Mesenchymal stem cell (in vitro differentiated cells and primary cell): ENCODE measurements at regions not wholly inside any gene's neighbourhood (a gene's known extent, or its start where the extent isn't known, plus 50 kb on each side); places are given as distances from the start of the nearest gene placed in this dataset.

Source experiments
- DNase-seq: peaks from one replicate; pipeline ENCODE4 v3.0.0-alpha.2; 2013
- H2AFZ ChIP-seq: one replicate; pipeline ENCODE4 v1.6.1; 2013; ENCODE audit warnings: low read depth, mild to moderate bottlenecking, control low read depth, inconsistent platforms, low read length, moderate library complexity
- H2AK5ac ChIP-seq: 2 replicates; pipeline ENCODE4 v1.6.1; 2013; ENCODE audit warnings: low read length, moderate library complexity, mild to moderate bottlenecking, inconsistent platforms; ENCODE audit not compliant: severe bottlenecking
- H2BK120ac ChIP-seq: one replicate; pipeline ENCODE4 v1.6.1; 2013; ENCODE audit warnings: low read depth, mild to moderate bottlenecking, inconsistent platforms, low read length, moderate library complexity
- H2BK12ac ChIP-seq, 2 experiments: one replicate each; pipeline ENCODE4 v1.6.1; 2013; ENCODE audit warnings: inconsistent platforms in 2 of 2, low read length in 2 of 2, mild to moderate bottlenecking in 2 of 2, moderate library complexity in 2 of 2, control low read depth in 1 of 2
- H2BK15ac ChIP-seq: one replicate; pipeline ENCODE4 v1.6.1; 2013; ENCODE audit warnings: mild to moderate bottlenecking, low read depth, inconsistent platforms; ENCODE audit not compliant: poor library complexity, severe bottlenecking
- H2BK5ac ChIP-seq: 2 replicates; pipeline ENCODE4 v1.6.1; 2013; ENCODE audit warnings: low read depth, mild to moderate bottlenecking, low read length, control low read depth, inconsistent platforms; ENCODE audit not compliant: poor library complexity, severe bottlenecking
- H3K14ac ChIP-seq, 2 experiments: one replicate each; pipeline ENCODE4 v1.6.1; 2013; ENCODE audit warnings: inconsistent platforms in 2 of 2, low read length in 2 of 2, control low read depth in 1 of 2, mild to moderate bottlenecking in 1 of 2, moderate library complexity in 1 of 2
- H3K18ac ChIP-seq, 2 experiments: one replicate each; pipeline ENCODE4 v1.6.1; 2013; ENCODE audit warnings: inconsistent platforms in 2 of 2, low read length in 2 of 2, control low read depth in 1 of 2, low read depth in 1 of 2, mild to moderate bottlenecking in 1 of 2
- H3K23ac ChIP-seq, 2 experiments: one replicate each; pipeline ENCODE4 v1.6.1; 2013; ENCODE audit warnings: inconsistent platforms in 2 of 2, low read length in 2 of 2, mild to moderate bottlenecking in 2 of 2, moderate library complexity in 2 of 2, control low read depth in 1 of 2
- H3K27ac ChIP-seq: 2 replicates; pipeline ENCODE4 v1.5.1; 2013; ENCODE audit warnings: mild to moderate bottlenecking, moderate library complexity, low read length, control low read depth, inconsistent platforms; ENCODE audit not compliant: poor library complexity, severe bottlenecking
- H3K27me3 ChIP-seq, 2 experiments: 2 replicates each; pipeline versions ENCODE4 v1.6.1 to v1.7.0; 2013; ENCODE audit warnings: low read length in 2 of 2, mild to moderate bottlenecking in 2 of 2, moderate library complexity in 2 of 2, control low read depth in 1 of 2, inconsistent platforms in 1 of 2; ENCODE audit not compliant: control insufficient read depth in 1 of 2, insufficient read depth in 1 of 2
- H3K36me3 ChIP-seq, 2 experiments: 2 replicates each; pipeline versions ENCODE4 v1.6.1 to v1.7.0; 2013; ENCODE audit warnings: low read length in 2 of 2, control low read depth in 1 of 2, inconsistent platforms in 1 of 2, low read depth in 1 of 2, mild to moderate bottlenecking in 1 of 2; ENCODE audit not compliant: insufficient read depth in 2 of 2, control insufficient read depth in 1 of 2
- H3K4ac ChIP-seq, 2 experiments: one replicate each; pipeline ENCODE4 v1.6.1; 2013; ENCODE audit warnings: inconsistent platforms in 2 of 2, low read length in 2 of 2, mild to moderate bottlenecking in 2 of 2, moderate library complexity in 2 of 2, control low read depth in 1 of 2, low read depth in 1 of 2
- H3K4me1 ChIP-seq: 2 replicates; pipeline ENCODE4 v1.6.1; 2013; ENCODE audit warnings: low read depth, low read length, control low read depth; ENCODE audit not compliant: control insufficient read depth, insufficient read depth
- H3K4me2 ChIP-seq: 2 replicates; pipeline ENCODE4 v1.6.1; 2013; ENCODE audit warnings: low read length, mild to moderate bottlenecking, inconsistent platforms; ENCODE audit not compliant: poor library complexity, severe bottlenecking
- H3K4me3 ChIP-seq, 2 experiments: 2 replicates each; pipeline versions ENCODE4 v1.5.1 to v1.7.0; 2013; ENCODE audit warnings: low read length in 2 of 2, mild to moderate bottlenecking in 2 of 2, control low read depth in 1 of 2, low read depth in 1 of 2; ENCODE audit not compliant: insufficient read depth in 1 of 2
- H3K79me1 ChIP-seq: replicated peaks from 2 replicates; pipeline ENCODE4 v1.6.1; 2013; ENCODE audit warnings: mild to moderate bottlenecking, control low read depth, low read length, inconsistent platforms; ENCODE audit not compliant: poor library complexity, severe bottlenecking
- H3K9ac ChIP-seq: 2 replicates; pipeline ENCODE4 v1.7.0; 2013; ENCODE audit warnings: mild to moderate bottlenecking, low read length, moderate library complexity
- H3K9me3 ChIP-seq: 2 replicates; pipeline ENCODE4 v1.7.0; 2013; ENCODE audit warnings: mild to moderate bottlenecking, low read length; ENCODE audit not compliant: control insufficient read depth
- H4K8ac ChIP-seq: one replicate; pipeline ENCODE4 v1.6.1; 2013; ENCODE audit warnings: inconsistent platforms, mild to moderate bottlenecking, low read length, moderate library complexity
- H4K91ac ChIP-seq: one replicate; pipeline ENCODE4 v1.6.1; 2013; ENCODE audit warnings: mild to moderate bottlenecking, low read length, inconsistent platforms
- WGBS: methylation state at CpG from one replicate; pipeline ENCODE4 v1.1.7; 2013; ENCODE audit warnings: mixed read lengths; 5-methylcytosine and 5-hydroxymethylcytosine counted together

DNA sequence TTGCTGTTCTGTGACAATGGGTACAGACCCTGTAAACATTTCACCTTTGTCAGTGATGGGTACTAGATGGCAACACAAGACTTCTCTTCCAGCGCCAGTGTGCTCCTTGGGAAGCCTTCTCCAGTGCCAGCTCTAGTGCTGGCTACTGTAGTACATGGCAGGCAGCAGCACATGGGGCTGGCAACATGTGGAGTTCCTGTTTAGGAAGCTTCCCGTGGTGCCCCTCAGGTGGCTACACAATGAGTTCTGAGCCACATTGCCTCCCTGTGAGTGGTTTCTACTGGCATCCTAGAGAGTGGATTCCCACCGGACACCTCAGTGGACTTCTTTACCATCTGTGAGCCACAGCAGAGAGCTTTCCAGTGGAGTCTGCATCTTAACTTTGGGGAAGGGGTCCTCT is 302.1 kb downstream of the CYRIA start:
- no peak overlapping the region for H3K18ac ChIP-seq
- WGBS = 56% methylated on average over 3 of the region's 3 CpGs
- no peak overlapping the region for H2AFZ ChIP-seq
- no peak overlapping the region for H3K4ac ChIP-seq
- no peak overlapping the region for H2BK15ac ChIP-seq
- no peaks in the 10 kb centered on the region for H3K79me1 ChIP-seq
- no peak overlapping the region for H3K4me2 ChIP-seq
- H4K91ac ChIP-seq = no peak overlapping the region
- no peak overlapping the region for H2BK12ac ChIP-seq
- no peaks in the 10 kb centered on the region for H3K27me3 ChIP-seq
- no peak overlapping the region for H2BK120ac ChIP-seq
- no peaks in the 10 kb centered on the region for H3K4me1 ChIP-seq
- no peak overlapping the region for H2AK5ac ChIP-seq
- no peaks in the 10 kb centered on the region for H3K36me3 ChIP-seq
- no peak overlapping the region for H3K9ac ChIP-seq
- no peak overlapping the region for H3K4me3 ChIP-seq
- no peak overlapping the region for H3K14ac ChIP-seq
- no peak for DNase-seq
- peaks cover 14% of the 10 kb centered on the region for H3K9me3 ChIP-seq
- no peak overlapping the region for H4K8ac ChIP-seq
- H3K23ac ChIP-seq = no peak overlapping the region
- H3K27ac ChIP-seq = no peak overlapping the region
- no peak overlapping the region for H2BK5ac ChIP-seq

DNA sequence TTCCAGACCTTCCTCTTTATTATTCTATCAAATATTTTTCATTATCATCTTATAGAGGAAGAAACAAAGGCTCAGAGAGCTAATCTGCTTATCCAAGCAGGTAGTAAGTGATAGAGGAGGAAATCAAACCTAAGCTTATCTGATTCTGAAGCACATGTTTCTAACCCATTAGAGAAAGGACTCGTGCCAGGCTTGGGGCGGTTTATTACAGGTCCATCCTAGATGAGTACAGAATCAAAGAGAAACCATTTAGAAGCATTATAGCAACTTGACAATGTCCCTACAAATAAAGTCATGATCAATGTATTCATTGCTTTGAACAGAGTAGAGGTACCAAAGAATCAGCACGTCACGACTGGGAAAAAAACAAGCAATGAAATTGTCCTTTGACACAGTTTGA is 303.0 kb downstream of the CYRIA start:
- no peak overlapping the region for H2BK15ac ChIP-seq
- H3K4me1 ChIP-seq = no peaks in the 10 kb centered on the region
- H3K23ac ChIP-seq = no peak overlapping the region
- H3K14ac ChIP-seq = no peak overlapping the region
- H2BK12ac ChIP-seq = no peak overlapping the region
- DNase-seq = no peak
- H2BK120ac ChIP-seq = no peak overlapping the region
- no peak overlapping the region for H3K4me3 ChIP-seq
- H4K91ac ChIP-seq = no peak overlapping the region
- H3K4ac ChIP-seq = no peak overlapping the region
- no peak overlapping the region for H3K9ac ChIP-seq
- no peaks in the 10 kb centered on the region for H3K36me3 ChIP-seq
- H4K8ac ChIP-seq = no peak overlapping the region
- H3K18ac ChIP-seq = no peak overlapping the region
- no peak overlapping the region for H2BK5ac ChIP-seq
- no peak overlapping the region for H3K4me2 ChIP-seq
- 85% methylated on average over 4 of the region's 4 CpGs for WGBS
- no peak overlapping the region for H2AFZ ChIP-seq
- H3K27ac ChIP-seq = no peak overlapping the region
- H3K9me3 ChIP-seq = peaks cover 14% of the 10 kb centered on the region
- no peak overlapping the region for H2AK5ac ChIP-seq
- no peaks in the 10 kb centered on the region for H3K27me3 ChIP-seq
- H3K79me1 ChIP-seq = no peaks in the 10 kb centered on the region

DNA sequence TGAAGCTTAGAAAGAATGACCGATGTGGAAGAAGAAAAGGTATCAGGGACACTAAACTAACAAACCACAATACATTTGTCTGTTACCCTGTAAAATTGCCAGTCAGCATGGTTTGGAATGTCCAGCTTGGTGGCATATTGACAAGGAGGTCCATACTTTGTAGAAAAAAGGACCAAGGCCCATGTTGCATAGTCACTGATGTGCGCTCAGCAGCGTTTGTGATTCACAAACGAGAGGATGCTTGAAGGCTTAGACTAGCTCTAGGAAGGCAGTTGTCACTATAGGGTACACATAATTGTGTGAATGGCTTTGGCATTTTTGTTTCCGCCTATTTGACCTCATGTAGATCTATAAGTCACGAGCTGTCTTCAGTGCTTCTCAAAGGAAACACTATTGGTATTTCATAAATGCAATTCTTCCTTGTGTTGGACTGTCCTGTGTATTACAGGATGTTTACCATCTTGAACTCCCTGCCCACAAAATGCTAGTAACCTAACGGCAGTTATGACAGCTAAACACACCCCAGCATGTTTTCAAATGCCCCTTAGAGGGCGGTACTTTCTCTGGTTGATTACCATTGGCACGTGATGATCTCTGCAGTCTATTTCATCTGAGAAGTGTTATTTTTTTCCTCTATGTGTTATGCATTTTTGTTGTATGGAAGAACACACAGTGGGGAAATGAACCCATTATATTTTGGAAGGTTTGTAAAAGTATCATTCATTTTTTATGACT is 304.2 kb downstream of the CYRIA start:
- Histone ChIP-seq H3K9ac (no peak overlapping the region), H4K8ac (no peak overlapping the region)

DNA sequence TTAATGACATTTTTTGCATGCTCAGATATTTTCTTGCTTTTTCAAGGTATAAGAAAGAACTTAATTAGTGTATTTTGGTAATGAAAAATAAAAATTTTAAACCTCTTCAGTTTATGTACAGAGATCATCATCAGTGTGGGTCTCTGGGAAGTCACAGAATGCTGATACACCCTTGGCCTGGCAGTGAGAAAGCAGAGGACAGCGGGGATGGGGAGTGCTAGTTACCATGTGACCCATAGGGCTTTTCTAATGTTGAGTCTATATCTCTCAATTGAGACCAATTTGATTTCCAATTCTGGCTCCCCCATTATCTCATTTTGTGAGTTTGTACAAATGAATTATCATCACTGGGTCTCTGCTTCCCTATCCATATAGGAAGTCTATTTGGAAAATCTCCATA is 305.7 kb downstream of the CYRIA start:
- Histone ChIP-seq H3K27ac (no peak overlapping the region), H2BK12ac (no peak overlapping the region), H3K4me1 (no peaks in the 10 kb centered on the region), H2AK5ac (no peak overlapping the region), H4K91ac (no peak overlapping the region), H3K4me3 (no peak overlapping the region), H3K23ac (no peak overlapping the region), H2BK5ac (no peak overlapping the region), H3K9ac (no peak overlapping the region), H3K18ac (no peak overlapping the region), H4K8ac (no peak overlapping the region), H3K14ac (no peak overlapping the region), H2AFZ (no peak overlapping the region), H3K36me3 (no peaks in the 10 kb centered on the region), H3K4ac (no peak overlapping the region), H3K27me3 (no peaks in the 10 kb centered on the region), H2BK15ac (no peak overlapping the region), H3K79me1 (no peaks in the 10 kb centered on the region), H3K9me3 (peaks cover 27% of the 10 kb centered on the region), H2BK120ac (no peak overlapping the region), H3K4me2 (no peak overlapping the region)
- no peak for DNase-seq
- WGBS = 75% methylated on average over 1 of the region's 1 CpG

More for the DNA sequence above, 304.2 kb downstream of the CYRIA start:
- no peaks in the 10 kb centered on the region for H3K36me3 ChIP-seq
- no peak overlapping the region for H4K91ac ChIP-seq
- H2AK5ac ChIP-seq = no peak overlapping the region
- no peak overlapping the region for H3K18ac ChIP-seq
- H3K4me3 ChIP-seq = no peak overlapping the region
- H3K27ac ChIP-seq = no peak overlapping the region
- H3K4me2 ChIP-seq = no peak overlapping the region
- no peak overlapping the region for H3K4ac ChIP-seq
- H2BK120ac ChIP-seq = no peak overlapping the region
- peaks cover 21% of the 10 kb centered on the region for H3K9me3 ChIP-seq
- no peak overlapping the region for H2BK5ac ChIP-seq
- H3K27me3 ChIP-seq = no peaks in the 10 kb centered on the region
- 79% methylated on average over 7 of the region's 9 CpGs for WGBS
- no peaks in the 10 kb centered on the region for H3K4me1 ChIP-seq
- no peak for DNase-seq
- no peak overlapping the region for H3K23ac ChIP-seq
- no peaks in the 10 kb centered on the region for H3K79me1 ChIP-seq
- H2BK15ac ChIP-seq = no peak overlapping the region
- no peak overlapping the region for H2AFZ ChIP-seq
- no peak overlapping the region for H3K14ac ChIP-seq
- H2BK12ac ChIP-seq = no peak overlapping the region
